Breast epithelium (tissue), 4 donors: ENCODE measurements at regions not wholly inside any gene's neighbourhood (a gene's known extent, or its start where the extent isn't known, plus 50 kb on each side); places are given as distances from the start of the nearest gene placed in this dataset.

Source experiments
- DNase-seq, 2 donors: peaks; one replicate each; pipeline ENCODE4 v3.0.0-alpha.2; 2019; ENCODE audit warnings: low spot score in 2 of 2
- H3K27ac ChIP-seq, 2 donors: fragments of 200-600 bp; sonication (generic) in 1 of 2; one replicate each; pipeline ENCODE4 v1.5.1; 2016 to 2019; ENCODE audit warnings: mild to moderate bottlenecking in 1 of 2
- H3K27me3 ChIP-seq, 2 donors: fragments of 200-600 bp; sonication (generic) in 1 of 2; one replicate each; pipeline versions ENCODE4 v1.5.1 to v1.6.0; 2017 to 2019; ENCODE audit warnings: control low read depth in 1 of 2, mild to moderate bottlenecking in 1 of 2
- H3K36me3 ChIP-seq: fragments of 200-600 bp; one replicate; pipeline ENCODE4 v1.5.1; 2019
- H3K4me1 ChIP-seq, 2 donors: fragments of 200-600 bp; sonication (generic); one replicate each; pipeline ENCODE4 v1.5.1; 2016 to 2019; ENCODE audit warnings: control low read depth in 1 of 2
- H3K4me3 ChIP-seq, 3 donors: fragments of 200-600 bp; sonication (generic); 1 replicate in 2 of 3; 2 replicates in 1 of 3; pipeline ENCODE4 v1.5.1; 2016 to 2019; ENCODE audit warnings: mild to moderate bottlenecking in 3 of 3, moderate library complexity in 2 of 3
- H3K9me3 ChIP-seq, 2 donors: fragments of 200-600 bp; sonication (generic) in 1 of 2; one replicate each; pipeline ENCODE4 v1.5.1; 2016 to 2019; ENCODE audit warnings: control low read depth in 1 of 2
- POLR2A ChIP-seq: fragments of 450-650 bp; IDR thresholded peaks from one replicate; pipeline ENCODE4 v1.6.1; 2016; ENCODE audit warnings: antibody characterized with exemption, mild to moderate bottlenecking, moderate library complexity
- POLR2AphosphoS5 ChIP-seq, 3 donors: sonication (generic); formaldehyde crosslinking; IDR thresholded peaks; one replicate each; pipeline ENCODE4 v1.6.1; 2017; ENCODE audit warnings: antibody characterized with exemption in 3 of 3
- intact Hi-C: fragments of 100-400 bp; cut with DNase I; formaldehyde crosslinking; loops from one replicate; pipeline ENCODE4 v1.15.1; 2023; ENCODE audit warnings: low total_unique reads
- TF ChIP-seq, protein P1 (sequence below), 3 donors: fragments of 450-650 bp; IDR thresholded peaks; one replicate each; pipeline ENCODE4 v1.5.1; 2016 to 2017; ENCODE audit warnings: antibody characterized with exemption in 3 of 3, mild to moderate bottlenecking in 3 of 3, moderate library complexity in 3 of 3

- TF ChIP-seq, protein P1, sequence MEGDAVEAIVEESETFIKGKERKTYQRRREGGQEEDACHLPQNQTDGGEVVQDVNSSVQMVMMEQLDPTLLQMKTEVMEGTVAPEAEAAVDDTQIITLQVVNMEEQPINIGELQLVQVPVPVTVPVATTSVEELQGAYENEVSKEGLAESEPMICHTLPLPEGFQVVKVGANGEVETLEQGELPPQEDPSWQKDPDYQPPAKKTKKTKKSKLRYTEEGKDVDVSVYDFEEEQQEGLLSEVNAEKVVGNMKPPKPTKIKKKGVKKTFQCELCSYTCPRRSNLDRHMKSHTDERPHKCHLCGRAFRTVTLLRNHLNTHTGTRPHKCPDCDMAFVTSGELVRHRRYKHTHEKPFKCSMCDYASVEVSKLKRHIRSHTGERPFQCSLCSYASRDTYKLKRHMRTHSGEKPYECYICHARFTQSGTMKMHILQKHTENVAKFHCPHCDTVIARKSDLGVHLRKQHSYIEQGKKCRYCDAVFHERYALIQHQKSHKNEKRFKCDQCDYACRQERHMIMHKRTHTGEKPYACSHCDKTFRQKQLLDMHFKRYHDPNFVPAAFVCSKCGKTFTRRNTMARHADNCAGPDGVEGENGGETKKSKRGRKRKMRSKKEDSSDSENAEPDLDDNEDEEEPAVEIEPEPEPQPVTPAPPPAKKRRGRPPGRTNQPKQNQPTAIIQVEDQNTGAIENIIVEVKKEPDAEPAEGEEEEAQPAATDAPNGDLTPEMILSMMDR (IDR thresholded peaks at IDR 0.05), result no peak
- TF ChIP-seq POLR2AphosphoS5 (IDR thresholded peaks at IDR 0.05) (no peak), POLR2A (no peak)
- Histone ChIP-seq H3K27me3 (no peaks in the 10 kb centered on the region), H3K36me3 (no peaks in the 10 kb centered on the region), H3K4me3 (no peak overlapping the region), H3K9me3 (peaks cover 6% of the 10 kb centered on the region in 2 donors), H3K27ac (no peak overlapping the region), H3K4me1 (no peaks in the 10 kb centered on the region)
- DNase-seq, result no peak
- intact Hi-C loops, result no loop called here
These were observed 620.6 kb downstream of the IRS1 start for GRCh38 chr2:226179010-226179409.

GRCh38 chr2:226176283-226176984 lies 623.2 kb downstream of the IRS1 start:
- H3K4me1 ChIP-seq, result no peaks in the 10 kb centered on the region
- TF ChIP-seq POLR2AphosphoS5 (IDR thresholded peaks at IDR 0.05) (no peak), POLR2A (no peak)
- TF ChIP-seq, protein P1 (IDR thresholded peaks at IDR 0.05), result no peak
- no peak for DNase-seq
- H3K4me3 ChIP-seq, result no peak overlapping the region
- H3K9me3 ChIP-seq, result peaks cover 6% of the 10 kb centered on the region in 2 donors
- H3K36me3 ChIP-seq, result no peaks in the 10 kb centered on the region
- H3K27me3 ChIP-seq, result no peaks in the 10 kb centered on the region
- no peak overlapping the region for H3K27ac ChIP-seq
- intact Hi-C loops, result no loop called here

- H3K36me3 ChIP-seq, result no peaks in the 10 kb centered on the region
- intact Hi-C loops, result no loop called here
- H3K27me3 ChIP-seq, result no peaks in the 10 kb centered on the region
- peaks cover 5 to 6% of the 10 kb centered on the region in 2 donors for H3K9me3 ChIP-seq
- TF ChIP-seq POLR2A (no peak), POLR2AphosphoS5 (IDR thresholded peaks at IDR 0.05) (no peak)
- TF ChIP-seq, protein P1 (IDR thresholded peaks at IDR 0.05), result no peak
- no peak overlapping the region for H3K27ac ChIP-seq
- H3K4me1 ChIP-seq, result no peaks in the 10 kb centered on the region
- DNase-seq, result no peak
- no peak overlapping the region for H3K4me3 ChIP-seq
These were observed 625.2 kb downstream of the IRS1 start for GRCh38 chr2:226174390-226174789.

GRCh38 chr2:226172939-226173338 lies 626.7 kb downstream of the IRS1 start:
- H3K4me3 ChIP-seq, result no peak overlapping the region
- TF ChIP-seq, protein P1 (IDR thresholded peaks at IDR 0.05), result no peak
- no peak for TF ChIP-seq POLR2AphosphoS5 (IDR thresholded peaks at IDR 0.05)
- TF ChIP-seq POLR2A, result no peak
- no peaks in the 10 kb centered on the region for H3K36me3 ChIP-seq
- no peaks in the 10 kb centered on the region for H3K4me1 ChIP-seq
- H3K27ac ChIP-seq, result no peak overlapping the region
- intact Hi-C loops, result no loop called here
- no peak for DNase-seq
- no peaks in the 10 kb centered on the region for H3K27me3 ChIP-seq
- H3K9me3 ChIP-seq, result peaks cover 0 to 6% of the 10 kb centered on the region in 2 donors

DNA sequence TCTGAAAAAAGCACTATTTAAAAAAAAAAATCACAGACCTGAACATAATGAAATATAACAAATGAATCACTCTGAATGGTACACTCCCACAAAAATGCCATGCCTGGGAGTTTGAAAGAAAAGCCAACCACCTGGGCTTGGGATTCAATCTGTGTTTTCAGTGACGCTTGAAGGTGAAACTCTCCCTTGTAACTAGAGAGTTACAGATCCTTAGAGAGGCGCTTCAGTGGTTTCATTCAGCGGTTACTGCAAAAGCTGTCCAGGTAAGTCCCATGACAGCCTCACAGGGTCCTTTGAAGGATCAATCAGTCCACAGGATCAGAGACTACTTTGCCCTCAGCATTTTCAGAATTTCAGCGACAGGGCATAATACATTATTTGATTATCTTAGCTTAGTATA lies 627.3 kb downstream of the IRS1 start:
- Histone ChIP-seq H3K36me3 (no peaks in the 10 kb centered on the region), H3K27me3 (no peaks in the 10 kb centered on the region), H3K4me3 (no peak overlapping the region), H3K4me1 (no peaks in the 10 kb centered on the region), H3K27ac (no peak overlapping the region), H3K9me3 (no peaks in the 10 kb centered on the region)
- no peak for TF ChIP-seq POLR2A
- TF ChIP-seq, protein P1 (IDR thresholded peaks at IDR 0.05), result no peak
- TF ChIP-seq POLR2AphosphoS5 (IDR thresholded peaks at IDR 0.05), result no peak
- no peak for DNase-seq
- intact Hi-C loops, result no loop called here
